Transverse colon (tissue), 4 donors: ENCODE measurements at regions not wholly inside any gene's neighbourhood (a gene's known extent, or its start where the extent isn't known, plus 50 kb on each side); places are given as distances from the start of the nearest gene placed in this dataset.

ENCODE experiments used
- DNase-seq: peaks from one replicate; pipeline ENCODE4 v3.0.0-alpha.2; 2019
- H3K27ac ChIP-seq, 4 donors: fragments of 200-600 bp; sonication (generic); 2 replicates each; pipeline ENCODE4 v1.5.1; 2016 to 2018; ENCODE audit warnings: inconsistent platforms in 4 of 4
- H3K27me3 ChIP-seq: fragments of 200-600 bp; sonication (generic); 2 replicates; pipeline ENCODE4 v1.5.1; 2017; ENCODE audit warnings: inconsistent platforms
- H3K36me3 ChIP-seq, 4 donors: fragments of 200-600 bp; sonication (generic); 2 replicates each; pipeline ENCODE4 v1.5.1; 2017 to 2019; ENCODE audit warnings: inconsistent platforms in 4 of 4
- H3K4me1 ChIP-seq, 4 donors: fragments of 200-600 bp; sonication (generic); 2 replicates each; pipeline ENCODE4 v1.5.1; 2017 to 2020; ENCODE audit warnings: inconsistent platforms in 4 of 4
- H3K4me3 ChIP-seq, 4 donors: fragments of 200-600 bp; sonication (generic); 1 replicate in 1 of 4; 2 replicates in 3 of 4; pipeline versions ENCODE4 v1.5.1 to v1.6.1; 2017 to 2019; ENCODE audit warnings: inconsistent platforms in 4 of 4
- H3K9me3 ChIP-seq, 2 donors: fragments of 200-600 bp; sonication (generic); 2 replicates each; pipeline ENCODE4 v1.5.1; 2017 to 2019; ENCODE audit warnings: inconsistent platforms in 2 of 2
- CTCF ChIP-seq, 5 experiments: fragments of 200-600 bp in 3 of 5; fragments of 450-650 bp in 2 of 5; sonication (generic) in 3 of 5; IDR thresholded peaks; 1 replicate in 2 of 5; 2 replicates in 3 of 5; pipeline ENCODE4 v1.5.1; 2016 to 2017; ENCODE audit warnings: antibody characterized with exemption in 5 of 5, inconsistent platforms in 3 of 5, mild to moderate bottlenecking in 2 of 5, moderate library complexity in 1 of 5
- EP300 ChIP-seq: sonication (generic); formaldehyde crosslinking; IDR thresholded peaks from one replicate; pipeline ENCODE4 v1.6.1; 2017; ENCODE audit warnings: antibody characterized with exemption, low read depth
- POLR2A ChIP-seq: fragments of 450-650 bp; IDR thresholded peaks from one replicate; pipeline ENCODE4 v1.6.1; 2016; ENCODE audit warnings: antibody characterized with exemption, mild to moderate bottlenecking, moderate library complexity
- POLR2AphosphoS5 ChIP-seq, 3 donors: sonication (generic); formaldehyde crosslinking; IDR thresholded peaks; one replicate each; pipeline ENCODE4 v1.6.1; 2016; ENCODE audit warnings: antibody characterized with exemption in 3 of 3
- WGBS, 2 donors: methylation state at CpG; one replicate each; pipeline ENCODE4 v1.1.5; 2018; ENCODE audit warnings: low coverage in 1 of 2; 5-methylcytosine and 5-hydroxymethylcytosine counted together
- in situ Hi-C, 4 donors: fragments of 200-750 bp; cut with MboI; loops; one replicate each; pipeline versions ENCODE4 v1.15.0 to v1.15.1; 2017; ENCODE audit warnings: low sequenced_read_pairs in 3 of 4, low pct_ligation_motif_present in 1 of 4, low pct_unique_long_range_greater_than_20kb in 1 of 4
- intact Hi-C: fragments of 100-400 bp; cut with DNase I; formaldehyde crosslinking; loops from one replicate; pipeline ENCODE4 v1.15.1; 2023; ENCODE audit warnings: low total_unique reads

- H3K27me3 ChIP-seq: no peaks in the 10 kb centered on the region
- intact Hi-C loops: no loop called here
- in situ Hi-C loops: loop anchor here in 2 of 4 donors (25.0 kb wide), 1 partner anchor 323 kb away; no protein-coding TSS in a partner anchor
- no peak for TF ChIP-seq POLR2A
- no peak for TF ChIP-seq EP300
- TF ChIP-seq CTCF (IDR thresholded peaks at IDR 0.05): no peak
- TF ChIP-seq POLR2AphosphoS5 (IDR thresholded peaks at IDR 0.05): no peak
- DNase-seq: no peak
- H3K4me1 ChIP-seq: peaks cover 0 to 7% (median 0%) of the 10 kb centered on the region in 4 donors
- H3K4me3 ChIP-seq: no peak overlapping the region
- H3K36me3 ChIP-seq: no peaks in the 10 kb centered on the region
- no peaks in the 10 kb centered on the region for H3K9me3 ChIP-seq
- no peak overlapping the region for H3K27ac ChIP-seq
- 73 to 85% methylated on average over 3 of the region's 3 CpGs for WGBS, 2 donors
Measured at GRCh38 chr12:18863769-18864500, 126.0 kb downstream of the CAPZA3 start.

GRCh38 chr12:18864900-18865561 lies 127.1 kb downstream of the CAPZA3 start:
- no peak for TF ChIP-seq POLR2A
- no peak for TF ChIP-seq EP300
- no peak for TF ChIP-seq POLR2AphosphoS5 (IDR thresholded peaks at IDR 0.05)
- no peak for TF ChIP-seq CTCF (IDR thresholded peaks at IDR 0.05)
- WGBS, 2 donors: 60 to 63% methylated on average over 2 to 5 of the region's 5 CpGs
- H3K27ac ChIP-seq: no peak overlapping the region
- DNase-seq: no peak
- H3K4me1 ChIP-seq: peaks cover 0 to 8% (median 0%) of the 10 kb centered on the region in 4 donors
- H3K27me3 ChIP-seq: no peaks in the 10 kb centered on the region
- intact Hi-C loops: no loop called here
- H3K4me3 ChIP-seq: no peak overlapping the region
- in situ Hi-C loops: loop anchor here in 2 of 4 donors (25.0 kb wide), 1 partner anchor 322 kb away; no protein-coding TSS in a partner anchor
- H3K36me3 ChIP-seq: no peaks in the 10 kb centered on the region
- H3K9me3 ChIP-seq: no peaks in the 10 kb centered on the region

GRCh38 chr12:18868717-18869116 lies 130.8 kb downstream of the CAPZA3 start:
- Histone ChIP-seq H3K9me3 (no peaks in the 10 kb centered on the region), H3K4me1 (peaks cover 0 to 8% (median 0%) of the 10 kb centered on the region in 4 donors), H3K4me3 (no peak overlapping the region), H3K27me3 (no peaks in the 10 kb centered on the region), H3K27ac (no peak overlapping the region), H3K36me3 (no peaks in the 10 kb centered on the region)
- in situ Hi-C loops: loop anchor here in 2 of 4 donors (25.0 kb wide), 1 partner anchor 319 kb away; no protein-coding TSS in a partner anchor
- TF ChIP-seq POLR2AphosphoS5 (IDR thresholded peaks at IDR 0.05) (no peak), EP300 (no peak), POLR2A (no peak), CTCF (IDR thresholded peaks at IDR 0.05) (no peak)
- no peak for DNase-seq
- WGBS, 2 donors: 27 to 35% methylated on average over 2 of the region's 2 CpGs
- intact Hi-C loops: no loop called here

- no peaks in the 10 kb centered on the region for H3K9me3 ChIP-seq
- peaks cover 0 to 8% (median 0%) of the 10 kb centered on the region in 4 donors for H3K4me1 ChIP-seq
- H3K27ac ChIP-seq: no peak overlapping the region
- no peaks in the 10 kb centered on the region for H3K36me3 ChIP-seq
- no peaks in the 10 kb centered on the region for H3K27me3 ChIP-seq
- 59 to 77% methylated on average over 2 of the region's 2 CpGs for WGBS, 2 donors
- in situ Hi-C loops: loop anchor here in 2 of 4 donors (25.0 kb wide), 1 partner anchor 315 kb away; no protein-coding TSS in a partner anchor
- H3K4me3 ChIP-seq: no peak overlapping the region
- intact Hi-C loops: no loop called here
- TF ChIP-seq POLR2AphosphoS5 (IDR thresholded peaks at IDR 0.05) (no peak), POLR2A (no peak), CTCF (IDR thresholded peaks at IDR 0.05) (no peak), EP300 (no peak)
- no peak for DNase-seq
Measured at GRCh38 chr12:18872770-18873169, 134.9 kb downstream of the CAPZA3 start.
